IPS DF 4.7 (cell line): ENCODE measurements at regions not wholly inside any gene's neighbourhood (a gene's known extent, or its start where the extent isn't known, plus 50 kb on each side); places are given as distances from the start of the nearest gene placed in this dataset.

Experiments used
- DNase-seq: peaks from one replicate; pipeline ENCODE4 v3.0.0-alpha.2; 2013; ENCODE audit warnings: low spot score; ENCODE audit errors: extremely low read depth

- DNase-seq: no peak
Observed at GRCh38 chr10:35910234-35910633, 268.1 kb upstream of the FZD8 start.

- no peak for DNase-seq
Observed at GRCh38 chr10:35909121-35909720, 267.1 kb upstream of the FZD8 start.

GRCh38 chr10:35908451-35908850 is 266.4 kb upstream of the FZD8 start:
- DNase-seq: no peak

- no peak for DNase-seq
Observed at GRCh38 chr10:35907548-35907947, 265.5 kb upstream of the FZD8 start.

- no peak for DNase-seq
Observed at GRCh38 chr10:35906155-35906554, 264.1 kb upstream of the FZD8 start.

GRCh38 chr10:35903021-35903420 is 260.9 kb upstream of the FZD8 start:
- DNase-seq: no peak

GRCh38 chr10:35898716-35899440 is 256.8 kb upstream of the FZD8 start:
- DNase-seq: no peak

- DNase-seq: no peak
Observed at GRCh38 chr10:35896001-35896400, 253.9 kb upstream of the FZD8 start.

- no peak for DNase-seq
Observed at GRCh38 chr10:35895331-35895730, 253.2 kb upstream of the FZD8 start.

- no peak for DNase-seq
Observed at GRCh38 chr10:35892526-35892925, 250.4 kb upstream of the FZD8 start.

- DNase-seq: no peak
Observed at GRCh38 chr10:35890676-35891495, 248.8 kb upstream of the FZD8 start.

- no peak for DNase-seq
Observed at GRCh38 chr10:35889971-35890675, 248.0 kb upstream of the FZD8 start.

GRCh38 chr10:35889226-35889625 is 247.1 kb upstream of the FZD8 start:
- no peak for DNase-seq

GRCh38 chr10:35888400-35888799 is 246.3 kb upstream of the FZD8 start:
- no peak for DNase-seq

GRCh38 chr10:35887685-35888084 is 245.6 kb upstream of the FZD8 start:
- DNase-seq: no peak

GRCh38 chr10:35885076-35885475 is 243.0 kb upstream of the FZD8 start:
- no peak for DNase-seq

GRCh38 chr10:35884657-35885071 is 242.6 kb upstream of the FZD8 start:
- no peak for DNase-seq

GRCh38 chr10:35882422-35883150 is 240.5 kb upstream of the FZD8 start:
- DNase-seq: no peak

GRCh38 chr10:35881320-35881719 is 239.2 kb upstream of the FZD8 start:
- DNase-seq: no peak

GRCh38 chr10:35876248-35876647 is 234.2 kb upstream of the FZD8 start:
- no peak for DNase-seq
